Epithelial cell of esophagus (primary cell): ENCODE measurements at regions not wholly inside any gene's neighbourhood (a gene's known extent, or its start where the extent isn't known, plus 50 kb on each side); places are given as distances from the start of the nearest gene placed in this dataset.

Experiments used
- DNase-seq: peaks from one replicate; pipeline ENCODE4 v3.0.0; 2010; ENCODE audit warnings: low read depth
- H3K4me3 ChIP-seq: 2 replicates; pipeline ENCODE4 v1.5.1; 2011; ENCODE audit warnings: mild to moderate bottlenecking, low read length, control low read depth
- TF ChIP-seq, protein P1 (sequence below): IDR thresholded peaks from 2 replicates; pipeline ENCODE4 v1.5.1; 2011; ENCODE audit warnings: low read depth, mild to moderate bottlenecking, low read length, control low read depth, inconsistent platforms; ENCODE audit not compliant: insufficient read depth; ENCODE audit errors: missing control alignments

DNA sequence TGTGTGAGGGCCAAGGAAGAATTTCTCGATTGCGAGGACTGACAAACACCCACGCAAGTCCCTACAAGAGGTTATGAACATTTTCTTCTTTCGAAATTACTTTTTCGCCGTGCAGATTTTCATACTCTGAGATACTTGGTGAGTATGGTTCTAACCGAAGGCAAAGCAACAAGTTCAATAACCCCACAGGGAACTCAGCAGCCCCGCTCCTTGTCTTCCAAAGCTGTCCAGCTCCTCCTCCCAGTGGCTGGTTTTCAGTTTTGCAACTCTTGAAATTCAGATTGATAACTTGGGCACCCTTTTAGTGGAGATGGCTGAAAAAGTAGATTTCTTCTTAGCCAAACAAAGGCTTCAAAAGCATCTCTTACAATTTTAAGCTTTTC is 154.4 kb downstream of the SETD4 start:
- DNase-seq, result no peak
- TF ChIP-seq, protein P1, sequence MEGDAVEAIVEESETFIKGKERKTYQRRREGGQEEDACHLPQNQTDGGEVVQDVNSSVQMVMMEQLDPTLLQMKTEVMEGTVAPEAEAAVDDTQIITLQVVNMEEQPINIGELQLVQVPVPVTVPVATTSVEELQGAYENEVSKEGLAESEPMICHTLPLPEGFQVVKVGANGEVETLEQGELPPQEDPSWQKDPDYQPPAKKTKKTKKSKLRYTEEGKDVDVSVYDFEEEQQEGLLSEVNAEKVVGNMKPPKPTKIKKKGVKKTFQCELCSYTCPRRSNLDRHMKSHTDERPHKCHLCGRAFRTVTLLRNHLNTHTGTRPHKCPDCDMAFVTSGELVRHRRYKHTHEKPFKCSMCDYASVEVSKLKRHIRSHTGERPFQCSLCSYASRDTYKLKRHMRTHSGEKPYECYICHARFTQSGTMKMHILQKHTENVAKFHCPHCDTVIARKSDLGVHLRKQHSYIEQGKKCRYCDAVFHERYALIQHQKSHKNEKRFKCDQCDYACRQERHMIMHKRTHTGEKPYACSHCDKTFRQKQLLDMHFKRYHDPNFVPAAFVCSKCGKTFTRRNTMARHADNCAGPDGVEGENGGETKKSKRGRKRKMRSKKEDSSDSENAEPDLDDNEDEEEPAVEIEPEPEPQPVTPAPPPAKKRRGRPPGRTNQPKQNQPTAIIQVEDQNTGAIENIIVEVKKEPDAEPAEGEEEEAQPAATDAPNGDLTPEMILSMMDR, result no peak
- H3K4me3 ChIP-seq, result no peak overlapping the region

DNA sequence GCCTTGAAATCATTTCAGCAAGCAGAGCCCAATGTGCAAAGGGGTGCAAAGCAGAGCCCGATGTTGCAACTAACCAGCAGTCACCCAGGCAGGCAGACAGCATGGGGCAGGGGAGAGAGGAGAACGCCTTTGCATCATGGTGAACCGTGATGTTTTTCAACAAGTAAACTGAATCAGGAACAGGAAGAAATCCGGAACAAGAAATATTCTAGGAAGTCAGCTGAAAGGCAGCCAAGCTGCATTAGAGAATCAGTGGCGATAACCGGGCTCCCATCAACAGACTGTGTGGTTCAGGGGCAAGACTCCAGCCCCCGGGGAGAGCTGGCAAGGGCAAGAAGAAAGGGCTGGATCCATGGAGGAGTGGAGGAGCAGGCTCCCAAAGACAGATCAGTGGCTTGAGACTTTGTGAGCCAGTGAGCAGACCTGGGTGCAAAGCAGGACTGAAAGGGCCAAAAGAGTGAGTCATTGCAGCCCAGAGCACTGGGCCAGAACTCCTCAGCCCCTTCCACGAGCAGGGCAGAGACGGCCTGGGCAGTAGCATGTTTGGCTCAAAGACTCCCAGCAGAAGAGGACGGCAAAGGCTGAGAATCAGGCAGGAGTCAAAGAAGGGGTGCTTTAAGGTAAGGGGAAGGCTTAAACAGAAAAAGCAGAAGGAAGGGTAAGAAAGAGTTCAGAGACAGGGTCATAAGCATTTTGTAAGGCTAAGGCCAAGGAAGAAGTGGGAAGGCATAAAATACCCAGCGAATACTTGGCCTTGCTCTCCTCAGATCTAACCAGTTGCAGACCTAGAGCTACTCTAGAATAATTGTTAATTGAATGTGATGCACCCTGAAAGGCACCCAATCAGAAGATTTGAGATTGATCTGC is 155.0 kb downstream of the SETD4 start:
- DNase-seq, result no peak
- TF ChIP-seq, protein P1, result no peak
- H3K4me3 ChIP-seq, result no peak overlapping the region

DNA sequence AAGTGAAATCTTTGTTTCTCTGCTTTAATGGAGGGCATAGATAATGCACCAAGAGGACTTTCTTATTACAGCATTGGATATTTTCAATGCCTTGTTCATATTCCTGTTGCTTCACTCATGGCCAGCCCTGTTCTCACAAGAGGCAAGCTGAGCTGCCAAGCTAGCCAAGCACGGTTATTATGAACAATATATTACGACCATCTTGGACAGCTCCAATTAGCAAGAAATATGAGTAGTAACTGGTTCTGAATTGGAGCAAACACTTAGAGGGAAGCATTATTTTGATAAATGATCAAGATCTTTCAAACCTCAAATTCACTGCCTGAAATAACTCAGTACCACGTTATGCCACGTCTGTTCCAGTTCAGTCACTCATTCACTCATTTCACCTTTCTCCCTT is 159.8 kb downstream of the SETD4 start:
- DNase-seq, result no peak
- no peak overlapping the region for H3K4me3 ChIP-seq

DNA sequence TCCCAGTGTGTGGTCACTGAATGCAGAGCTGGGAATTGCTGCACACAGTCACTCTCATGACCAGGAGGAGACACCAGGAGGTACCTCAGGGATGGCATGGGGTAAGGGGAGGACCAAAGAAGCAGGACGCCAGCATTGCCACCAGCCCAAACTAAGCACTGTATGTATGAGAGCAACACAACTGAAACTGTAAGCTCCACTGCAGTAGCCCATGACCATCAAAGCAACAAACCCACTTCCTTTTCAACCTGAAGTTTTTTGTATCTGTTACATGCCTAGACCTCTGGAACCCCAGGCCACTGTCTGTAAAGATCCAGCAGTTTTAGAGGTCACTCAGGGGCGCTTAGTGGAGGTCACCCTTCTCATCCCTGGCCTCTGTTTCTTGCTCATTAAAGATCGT is 164.3 kb downstream of the SETD4 start:
- no peak overlapping the region for H3K4me3 ChIP-seq
- TF ChIP-seq, protein P1, result no peak
- no peak for DNase-seq

More for the DNA sequence above, 159.8 kb downstream of the SETD4 start:
- TF ChIP-seq, protein P1, result no peak

DNA sequence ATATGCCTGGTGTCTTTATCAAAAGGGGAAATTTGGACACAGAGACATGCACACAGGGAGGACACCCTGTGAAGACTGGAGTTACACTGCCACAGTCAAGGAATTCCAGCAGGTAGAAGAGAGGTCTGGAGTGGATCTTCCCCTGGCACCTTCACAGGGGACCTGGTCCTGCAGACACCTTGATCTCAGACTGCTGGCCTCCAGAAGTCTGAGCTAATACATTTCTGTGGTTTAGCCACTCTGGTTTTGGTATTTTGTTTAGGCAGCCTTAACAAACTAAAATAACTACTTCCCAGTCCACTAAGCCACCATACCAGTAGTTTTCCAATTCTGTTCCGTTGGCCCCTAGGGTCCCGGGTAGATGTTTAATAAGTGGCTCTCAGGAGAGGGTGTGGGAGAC is 164.7 kb downstream of the SETD4 start:
- TF ChIP-seq, protein P1, result no peak
- DNase-seq, result no peak
- no peak overlapping the region for H3K4me3 ChIP-seq

DNA sequence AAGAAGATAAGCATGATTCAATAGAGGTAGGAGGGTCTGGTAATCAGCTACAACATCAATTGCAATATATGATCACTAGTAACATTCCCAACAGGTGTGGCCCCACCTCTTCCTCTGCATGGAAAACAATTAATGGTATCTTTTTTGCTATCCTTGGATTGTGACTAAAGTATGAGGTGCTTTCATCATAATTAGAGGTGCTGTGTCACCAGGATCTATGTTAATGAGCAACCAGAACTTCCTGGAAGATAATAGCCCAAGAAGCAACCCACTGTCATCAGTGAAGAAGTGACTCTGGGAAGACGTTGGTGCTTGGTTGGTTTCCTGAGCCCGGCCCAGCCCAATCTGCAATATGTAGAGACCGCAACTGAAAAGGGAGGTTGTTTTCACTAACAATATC is 167.2 kb downstream of the SETD4 start:
- TF ChIP-seq, protein P1, result no peak
- H3K4me3 ChIP-seq, result no peak overlapping the region
- no peak for DNase-seq

DNA sequence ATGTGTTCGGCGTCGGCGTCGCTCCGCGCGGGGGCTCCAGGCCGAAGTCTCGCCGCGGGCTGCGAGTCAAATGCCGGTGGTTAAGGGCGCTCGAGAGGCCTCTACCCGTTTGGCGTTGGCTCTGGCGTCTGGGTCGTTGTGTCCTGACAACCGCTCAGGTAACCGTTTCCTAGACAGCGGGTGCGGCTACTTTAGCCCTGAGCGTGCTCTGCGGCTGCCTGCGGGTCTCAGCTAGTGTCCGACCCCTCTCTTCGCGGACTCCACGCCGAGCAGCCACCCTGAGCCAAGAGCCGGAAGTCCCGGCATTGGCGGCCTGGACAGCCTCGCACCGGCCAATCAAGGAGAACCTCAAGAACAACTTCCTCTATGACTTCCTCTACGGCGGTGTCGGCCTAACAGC is 173.4 kb downstream of the SETD4 start:
- TF ChIP-seq, protein P1, result no peak
- H3K4me3 ChIP-seq, result no peak overlapping the region
- DNase-seq, result no peak
